ENCODE measurements at regions not wholly inside any gene's neighbourhood (a gene's known extent, or its start where the extent isn't known, plus 50 kb on each side); places are given as distances from the start of the nearest gene placed in this dataset.

- in situ Hi-C loops (cut with MboI) = no loop called here
- H3K4me1 ChIP-seq (ENCODE audit: insufficient read depth) = peaks cover 27% of the 10 kb centered on the region
- DNase-seq = no peak
These were observed 606.0 kb upstream of the TMEM132C start for GRCh38 chr12:127660961-127661360.

GRCh38 chr12:127663716-127664115, 603.3 kb upstream of the TMEM132C start:
- peaks cover 16% of the 10 kb centered on the region for H3K4me1 ChIP-seq (ENCODE audit: insufficient read depth)
- no peaks in the 10 kb centered on the region for H4K20me1 ChIP-seq (ENCODE audit: insufficient read depth)
- H3K27ac ChIP-seq = no peak overlapping the region
- no peak overlapping the region for H3K4me2 ChIP-seq (ENCODE audit: unreplicated experiment)
- H3K9ac ChIP-seq = no peak overlapping the region
- H3K27me3 ChIP-seq (replicated peaks; ENCODE audit: insufficient read depth) = no peaks in the 10 kb centered on the region
- peaks cover 11% of the 10 kb centered on the region for H3F3A ChIP-seq (ENCODE audit: insufficient read depth)
- TF ChIP-seq EZH2phosphoT487 (IDR thresholded peaks at IDR 0.05; ENCODE audit: insufficient read depth, low read depth) = no peak
- TF ChIP-seq EZH2 (IDR thresholded peaks at IDR 0.05; ENCODE audit: insufficient read depth, poor library complexity, severe bottlenecking) = no peak
- no peaks in the 10 kb centered on the region for H3K79me2 ChIP-seq (ENCODE audit: insufficient read depth)
- H3K36me3 ChIP-seq (ENCODE audit: low read depth) = no peaks in the 10 kb centered on the region
- H3K9me3 ChIP-seq (ENCODE audit: low read depth) = no peaks in the 10 kb centered on the region
- no peak overlapping the region for H2AFZ ChIP-seq
- in situ Hi-C loops (cut with MboI) = no loop called here
- WGBS, 2 experiments (ENCODE audit: low coverage in 1 of 2, low lambda C conversion rate in 2 of 2, missing lambda C conversion rate in 2 of 2) = 80 to 81% methylated on average over 3 of the region's 3 CpGs
- no peak overlapping the region for H3K4me3 ChIP-seq
- no peaks in the 10 kb centered on the region for H3K9me2 ChIP-seq (ENCODE audit: insufficient read depth)
- no peak for DNase-seq

More at GRCh38 chr12:127660961-127661360, 606.0 kb upstream of the TMEM132C start:
- H3F3A ChIP-seq (ENCODE audit: insufficient read depth) = peaks cover 16% of the 10 kb centered on the region
- H3K27me3 ChIP-seq (replicated peaks; ENCODE audit: insufficient read depth) = no peaks in the 10 kb centered on the region
- no peaks in the 10 kb centered on the region for H3K9me3 ChIP-seq (ENCODE audit: low read depth)
- H3K79me2 ChIP-seq (ENCODE audit: insufficient read depth) = no peaks in the 10 kb centered on the region
- no peak overlapping the region for H3K9ac ChIP-seq
- WGBS, 2 experiments (ENCODE audit: low coverage in 1 of 2, low lambda C conversion rate in 2 of 2, missing lambda C conversion rate in 2 of 2) = 9 to 10% methylated on average over 2 of the region's 2 CpGs
- no peaks in the 10 kb centered on the region for H3K9me2 ChIP-seq (ENCODE audit: insufficient read depth)
- no peak overlapping the region for H3K4me3 ChIP-seq
- no peak overlapping the region for H3K4me2 ChIP-seq (ENCODE audit: unreplicated experiment)
- TF ChIP-seq EZH2phosphoT487 (IDR thresholded peaks at IDR 0.05; ENCODE audit: insufficient read depth, low read depth) = no peak
- no peak for TF ChIP-seq EZH2 (IDR thresholded peaks at IDR 0.05; ENCODE audit: insufficient read depth, poor library complexity, severe bottlenecking)
- no peaks in the 10 kb centered on the region for H4K20me1 ChIP-seq (ENCODE audit: insufficient read depth)
- H3K27ac ChIP-seq = no peak overlapping the region
- H2AFZ ChIP-seq = no peak overlapping the region
- H3K36me3 ChIP-seq (ENCODE audit: low read depth) = no peaks in the 10 kb centered on the region

GRCh38 chr12:127664901-127665300, 602.1 kb upstream of the TMEM132C start:
- Histone ChIP-seq H3F3A (ENCODE audit: insufficient read depth) (peaks cover 11% of the 10 kb centered on the region), H2AFZ (no peak overlapping the region), H3K27me3 (replicated peaks; ENCODE audit: insufficient read depth) (no peaks in the 10 kb centered on the region), H3K27ac (0 out of 2 replicates have a peak overlapping the region, but pooled peaks have one; percentile 13), H3K4me1 (ENCODE audit: insufficient read depth) (peaks cover 16% of the 10 kb centered on the region), H3K4me3 (no peak overlapping the region), H3K9me3 (ENCODE audit: low read depth) (no peaks in the 10 kb centered on the region), H4K20me1 (ENCODE audit: insufficient read depth) (no peaks in the 10 kb centered on the region), H3K4me2 (ENCODE audit: unreplicated experiment) (no peak overlapping the region), H3K36me3 (ENCODE audit: low read depth) (no peaks in the 10 kb centered on the region), H3K9me2 (ENCODE audit: insufficient read depth) (no peaks in the 10 kb centered on the region), H3K9ac (no peak overlapping the region), H3K79me2 (ENCODE audit: insufficient read depth) (no peaks in the 10 kb centered on the region)
- in situ Hi-C loops (cut with MboI) = no loop called here
- TF ChIP-seq EZH2phosphoT487 (IDR thresholded peaks at IDR 0.05; ENCODE audit: insufficient read depth, low read depth) (no peak), EZH2 (IDR thresholded peaks at IDR 0.05; ENCODE audit: insufficient read depth, poor library complexity, severe bottlenecking) (no peak)
- WGBS, 2 experiments (ENCODE audit: low coverage in 1 of 2, low lambda C conversion rate in 2 of 2, missing lambda C conversion rate in 2 of 2) = 6 to 19% methylated on average over 4 of the region's 4 CpGs
- DNase-seq = peak; percentile 82

GRCh38 chr12:127667131-127667685, 599.8 kb upstream of the TMEM132C start:
- H3K27me3 ChIP-seq (replicated peaks; ENCODE audit: insufficient read depth) = no peaks in the 10 kb centered on the region
- DNase-seq = no peak
- no peak overlapping the region for H3K9ac ChIP-seq
- H3K27ac ChIP-seq = no peak overlapping the region
- no peak overlapping the region for H3K4me2 ChIP-seq (ENCODE audit: unreplicated experiment)
- H3K4me3 ChIP-seq = no peak overlapping the region
- H3K9me3 ChIP-seq (ENCODE audit: low read depth) = no peaks in the 10 kb centered on the region
- TF ChIP-seq EZH2phosphoT487 (IDR thresholded peaks at IDR 0.05; ENCODE audit: insufficient read depth, low read depth) (no peak), EZH2 (IDR thresholded peaks at IDR 0.05; ENCODE audit: insufficient read depth, poor library complexity, severe bottlenecking) (no peak)
- no peaks in the 10 kb centered on the region for H3K9me2 ChIP-seq (ENCODE audit: insufficient read depth)
- H2AFZ ChIP-seq = no peak overlapping the region
- H3F3A ChIP-seq (ENCODE audit: insufficient read depth) = peaks cover 11% of the 10 kb centered on the region
- in situ Hi-C loops (cut with MboI) = no loop called here
- peaks cover 16% of the 10 kb centered on the region for H3K4me1 ChIP-seq (ENCODE audit: insufficient read depth)
- 57 to 64% methylated on average over 3 of the region's 3 CpGs for WGBS, 2 experiments (ENCODE audit: low coverage in 1 of 2, low lambda C conversion rate in 2 of 2, missing lambda C conversion rate in 2 of 2)
- no peaks in the 10 kb centered on the region for H3K79me2 ChIP-seq (ENCODE audit: insufficient read depth)
- no peaks in the 10 kb centered on the region for H4K20me1 ChIP-seq (ENCODE audit: insufficient read depth)
- H3K36me3 ChIP-seq (ENCODE audit: low read depth) = no peaks in the 10 kb centered on the region

Measured in GM23248 (cell line).